ENCODE measurements at regions not wholly inside any gene's neighbourhood (a gene's known extent, or its start where the extent isn't known, plus 50 kb on each side); places are given as distances from the start of the nearest gene placed in this dataset.
"Not testable (repeated sequence)": the region's sequence is repeated elsewhere in the genome, so short reads cannot be mapped to it uniquely, and the experiment has no call there.

GRCh38 chr7:47191316-47191715 lies 390.6 kb downstream of the TNS3 start:
- no peak for DNase-seq (ENCODE audit: low read depth in 2 of 3, low spot score in 1 of 3)

GRCh38 chr7:47190462-47190861 lies 391.4 kb downstream of the TNS3 start:
- DNase-seq (ENCODE audit: low read depth in 2 of 3, low spot score in 1 of 3) = no peak

- no peak for DNase-seq (ENCODE audit: low read depth in 2 of 3, low spot score in 1 of 3)
These were observed 393.1 kb downstream of the TNS3 start for GRCh38 chr7:47188653-47189315.

- DNase-seq (ENCODE audit: low read depth in 2 of 3, low spot score in 1 of 3) = no peak
These were observed 393.8 kb downstream of the TNS3 start for GRCh38 chr7:47188136-47188535.

GRCh38 chr7:47186316-47186715 lies 395.6 kb downstream of the TNS3 start:
- no peak for DNase-seq (ENCODE audit: low read depth in 2 of 3, low spot score in 1 of 3)

GRCh38 chr7:47185839-47186238 lies 396.1 kb downstream of the TNS3 start:
- DNase-seq (ENCODE audit: low read depth in 2 of 3, low spot score in 1 of 3) = no peak

- no peak for DNase-seq (ENCODE audit: low read depth in 2 of 3, low spot score in 1 of 3)
These were observed 396.7 kb downstream of the TNS3 start for GRCh38 chr7:47185170-47185569.

- DNase-seq (ENCODE audit: low read depth in 2 of 3, low spot score in 1 of 3) = no peak
These were observed 397.9 kb downstream of the TNS3 start for GRCh38 chr7:47183862-47184590.

GRCh38 chr7:47181746-47182361 lies 400.1 kb downstream of the TNS3 start:
- no peak for DNase-seq (ENCODE audit: low read depth in 2 of 3, low spot score in 1 of 3)

- no peak for DNase-seq (ENCODE audit: low read depth in 2 of 3, low spot score in 1 of 3)
These were observed 401.4 kb downstream of the TNS3 start for GRCh38 chr7:47180516-47180826.

- DNase-seq (ENCODE audit: low read depth in 2 of 3, low spot score in 1 of 3) = peak in 1 of 3 donors; percentile 3
These were observed 401.9 kb downstream of the TNS3 start for GRCh38 chr7:47179812-47180515.

GRCh38 chr7:47172602-47173539 lies 409.0 kb downstream of the TNS3 start:
- DNase-seq (ENCODE audit: low read depth in 2 of 3, low spot score in 1 of 3) = not testable (repeated sequence)

GRCh38 chr7:47170516-47170915 lies 411.4 kb downstream of the TNS3 start:
- DNase-seq (ENCODE audit: low read depth in 2 of 3, low spot score in 1 of 3) = no peak

- DNase-seq (ENCODE audit: low read depth in 2 of 3, low spot score in 1 of 3) = no peak
These were observed 427.1 kb downstream of the TNS3 start for GRCh38 chr7:47154791-47155190.

GRCh38 chr7:47153576-47153975 lies 428.3 kb downstream of the TNS3 start:
- no peak for DNase-seq (ENCODE audit: low read depth in 2 of 3, low spot score in 1 of 3)

- no peak for DNase-seq (ENCODE audit: low read depth in 2 of 3, low spot score in 1 of 3)
These were observed 428.9 kb downstream of the TNS3 start for GRCh38 chr7:47153058-47153457.

GRCh38 chr7:47152307-47152706 lies 429.6 kb downstream of the TNS3 start:
- no peak for DNase-seq (ENCODE audit: low read depth in 2 of 3, low spot score in 1 of 3)

GRCh38 chr7:47150497-47151260 lies 431.2 kb downstream of the TNS3 start:
- no peak for DNase-seq (ENCODE audit: low read depth in 2 of 3, low spot score in 1 of 3)

- DNase-seq (ENCODE audit: low read depth in 2 of 3, low spot score in 1 of 3) = no peak
These were observed 431.9 kb downstream of the TNS3 start for GRCh38 chr7:47149971-47150370.

GRCh38 chr7:47149208-47149839 lies 432.6 kb downstream of the TNS3 start:
- DNase-seq (ENCODE audit: low read depth in 2 of 3, low spot score in 1 of 3) = no peak
